ENCODE measurements at regions not wholly inside any gene's neighbourhood (a gene's known extent, or its start where the extent isn't known, plus 50 kb on each side); places are given as distances from the start of the nearest gene placed in this dataset.
A peak's percentile ranks its signal among the peaks of the same experiment; 100 is the strongest.
"Not testable (repeated sequence)": the region's sequence is repeated elsewhere in the genome, so short reads cannot be mapped to it uniquely, and the experiment has no call there.

- DNase-seq = no peak
Measured at GRCh38 chr3:176302271-176302670, 895.0 kb downstream of the TBL1XR1 start.

GRCh38 chr3:176296066-176296597, 901.1 kb downstream of the TBL1XR1 start:
- DNase-seq = no peak

- no peak for DNase-seq
Measured at GRCh38 chr3:176293276-176293675, 904.0 kb downstream of the TBL1XR1 start.

- no peak for DNase-seq
Measured at GRCh38 chr3:176286476-176287085, 910.7 kb downstream of the TBL1XR1 start.

GRCh38 chr3:176275538-176275937, 921.7 kb downstream of the TBL1XR1 start:
- no peak for DNase-seq

GRCh38 chr3:176275113-176275512, 922.2 kb downstream of the TBL1XR1 start:
- DNase-seq = no peak

GRCh38 chr3:176274161-176274560, 923.1 kb downstream of the TBL1XR1 start:
- peak; percentile 99 for DNase-seq

- DNase-seq = no peak
Measured at GRCh38 chr3:176262071-176262470, 935.2 kb downstream of the TBL1XR1 start.

- no peak for DNase-seq
Measured at GRCh38 chr3:176247191-176247590, 950.1 kb downstream of the TBL1XR1 start.

- no peak for DNase-seq
Measured at GRCh38 chr3:176219970-176220369, 977.3 kb downstream of the TBL1XR1 start.

- DNase-seq = no peak
Measured at GRCh38 chr3:176214758-176215157, 982.5 kb downstream of the TBL1XR1 start.

GRCh38 chr3:176213314-176213713, 984.0 kb downstream of the TBL1XR1 start:
- DNase-seq = not testable (repeated sequence)

GRCh38 chr3:176208915-176209314, 988.4 kb downstream of the TBL1XR1 start:
- DNase-seq = no peak

- DNase-seq = no peak
Measured at GRCh38 chr3:176208283-176208682, 989.0 kb downstream of the TBL1XR1 start.

- DNase-seq = no peak
Measured at GRCh38 chr3:176206809-176207208, 990.5 kb downstream of the TBL1XR1 start.

- no peak for DNase-seq
Measured at GRCh38 chr3:176202652-176203051, 994.6 kb downstream of the TBL1XR1 start.

- no peak for DNase-seq
Measured at GRCh38 chr3:176193032-176193730, 1004.1 kb downstream of the TBL1XR1 start.

GRCh38 chr3:176190755-176191154, 1006.5 kb downstream of the TBL1XR1 start:
- DNase-seq = no peak

- DNase-seq = no peak
Measured at GRCh38 chr3:176183181-176183580, 1014.1 kb downstream of the TBL1XR1 start.

GRCh38 chr3:176174060-176174459, 1023.2 kb downstream of the TBL1XR1 start:
- DNase-seq = no peak

- no peak for DNase-seq
Measured at GRCh38 chr3:176172492-176172891, 1024.8 kb downstream of the TBL1XR1 start.

GRCh38 chr3:176167272-176167671, 1030.0 kb downstream of the TBL1XR1 start:
- no peak for DNase-seq

GRCh38 chr3:176160997-176161396, 1036.3 kb downstream of the TBL1XR1 start:
- DNase-seq = no peak

GRCh38 chr3:176159796-176160195, 1037.5 kb downstream of the TBL1XR1 start:
- DNase-seq = no peak

GRCh38 chr3:176155012-176155411, 1042.3 kb downstream of the TBL1XR1 start:
- no peak for DNase-seq
